Fibroblast of villous mesenchyme (primary cell): ENCODE measurements at regions not wholly inside any gene's neighbourhood (a gene's known extent, or its start where the extent isn't known, plus 50 kb on each side); places are given as distances from the start of the nearest gene placed in this dataset.

Experiments used
- DNase-seq: peaks from one replicate; pipeline ENCODE4 v3.0.0-alpha.2; 2010; ENCODE audit warnings: low read depth
- H3K4me3 ChIP-seq: 2 replicates; pipeline ENCODE4 v1.5.1; 2011; ENCODE audit warnings: low read depth, mild to moderate bottlenecking, low read length
- CTCF ChIP-seq: IDR thresholded peaks from 2 replicates; pipeline ENCODE4 v1.5.1; 2012; ENCODE audit warnings: low read depth, mild to moderate bottlenecking, low read length; ENCODE audit not compliant: insufficient read depth

GRCh38 chr22:47681411-47682165, 919.1 kb downstream of the TBC1D22A start:
- TF ChIP-seq CTCF = no peak
- no peak for DNase-seq
- no peak overlapping the region for H3K4me3 ChIP-seq

GRCh38 chr22:47678636-47679287, 916.3 kb downstream of the TBC1D22A start:
- no peak overlapping the region for H3K4me3 ChIP-seq
- TF ChIP-seq CTCF = no peak
- DNase-seq = no peak

GRCh38 chr22:47678048-47678447, 915.6 kb downstream of the TBC1D22A start:
- H3K4me3 ChIP-seq = no peak overlapping the region
- TF ChIP-seq CTCF = no peak
- DNase-seq = no peak

- no peak for DNase-seq
- no peak for TF ChIP-seq CTCF
- no peak overlapping the region for H3K4me3 ChIP-seq
These were observed 914.2 kb downstream of the TBC1D22A start for GRCh38 chr22:47676685-47677084.

GRCh38 chr22:47674600-47674999, 912.1 kb downstream of the TBC1D22A start:
- H3K4me3 ChIP-seq = no peak overlapping the region
- no peak for TF ChIP-seq CTCF
- no peak for DNase-seq

GRCh38 chr22:47673557-47673956, 911.1 kb downstream of the TBC1D22A start:
- no peak overlapping the region for H3K4me3 ChIP-seq
- DNase-seq = no peak
- TF ChIP-seq CTCF = no peak
